ENCODE measurements at regions not wholly inside any gene's neighbourhood (a gene's known extent, or its start where the extent isn't known, plus 50 kb on each side); places are given as distances from the start of the nearest gene placed in this dataset.

GRCh38 chr12:81953541-81953940, 194.4 kb upstream of the PPFIA2 start:
- no peak for TF ChIP-seq CTCF (IDR thresholded peaks at IDR 0.05)
- no peak for TF ChIP-seq POLR2A (IDR thresholded peaks at IDR 0.05)
